SKM-1 (cell line): ENCODE measurements at regions not wholly inside any gene's neighbourhood (a gene's known extent, or its start where the extent isn't known, plus 50 kb on each side); places are given as distances from the start of the nearest gene placed in this dataset.

Experiments used
- DNase-seq: peaks from one replicate; lab custom pipeline; 2025; ENCODE audit not compliant: unreplicated experiment; lab: John Stamatoyannopoulos, UW

- DNase-seq: no peak
Measured at GRCh38 chr5:77157732-77158532, 52.5 kb upstream of the PDE8B start.

- no peak for DNase-seq
Measured at GRCh38 chr5:77156379-77156778, 54.1 kb upstream of the PDE8B start.

- no peak for DNase-seq
Measured at GRCh38 chr5:77155179-77155785, 55.2 kb upstream of the PDE8B start.

GRCh38 chr5:77152441-77152840 lies 58.0 kb upstream of the PDE8B start:
- DNase-seq: no peak

GRCh38 chr5:77151501-77151900 lies 59.0 kb upstream of the PDE8B start:
- no peak for DNase-seq

- DNase-seq: no peak
Measured at GRCh38 chr5:77146896-77147295, 59.8 kb upstream of the ZBED3 start.

- no peak for DNase-seq
Measured at GRCh38 chr5:77145666-77146065, 58.6 kb upstream of the ZBED3 start.

- no peak for DNase-seq
Measured at GRCh38 chr5:77144837-77145139, 57.7 kb upstream of the ZBED3 start.

GRCh38 chr5:77143998-77144836 lies 57.1 kb upstream of the ZBED3 start:
- peak; percentile 74 for DNase-seq

- no peak for DNase-seq
Measured at GRCh38 chr5:77140350-77140749, 53.3 kb upstream of the ZBED3 start.

GRCh38 chr5:77139001-77139400 lies 51.9 kb upstream of the ZBED3 start:
- no peak for DNase-seq
